ENCODE measurements at regions not wholly inside any gene's neighbourhood (a gene's known extent, or its start where the extent isn't known, plus 50 kb on each side); places are given as distances from the start of the nearest gene placed in this dataset.

DNA sequence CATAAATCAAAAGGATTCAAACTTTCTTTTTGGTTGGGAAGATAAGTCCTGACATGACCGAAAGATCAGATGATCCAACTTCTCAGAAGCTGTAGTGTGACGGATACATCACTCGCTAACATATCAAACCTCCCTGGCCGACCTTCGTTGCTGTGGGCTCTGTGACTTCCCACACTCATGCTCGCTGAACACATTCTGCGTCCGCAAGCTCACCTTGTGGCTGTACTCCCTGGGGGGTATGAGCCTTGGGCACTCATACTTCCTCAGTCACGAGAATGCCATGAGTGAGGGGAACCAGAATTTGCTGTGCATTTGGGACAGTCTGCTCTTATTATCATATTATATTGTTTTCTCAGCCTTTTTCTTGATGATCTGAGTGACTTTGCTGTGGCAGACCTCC is 105.4 kb downstream of the RWDD3 start:
- TF ChIP-seq, protein P1, sequence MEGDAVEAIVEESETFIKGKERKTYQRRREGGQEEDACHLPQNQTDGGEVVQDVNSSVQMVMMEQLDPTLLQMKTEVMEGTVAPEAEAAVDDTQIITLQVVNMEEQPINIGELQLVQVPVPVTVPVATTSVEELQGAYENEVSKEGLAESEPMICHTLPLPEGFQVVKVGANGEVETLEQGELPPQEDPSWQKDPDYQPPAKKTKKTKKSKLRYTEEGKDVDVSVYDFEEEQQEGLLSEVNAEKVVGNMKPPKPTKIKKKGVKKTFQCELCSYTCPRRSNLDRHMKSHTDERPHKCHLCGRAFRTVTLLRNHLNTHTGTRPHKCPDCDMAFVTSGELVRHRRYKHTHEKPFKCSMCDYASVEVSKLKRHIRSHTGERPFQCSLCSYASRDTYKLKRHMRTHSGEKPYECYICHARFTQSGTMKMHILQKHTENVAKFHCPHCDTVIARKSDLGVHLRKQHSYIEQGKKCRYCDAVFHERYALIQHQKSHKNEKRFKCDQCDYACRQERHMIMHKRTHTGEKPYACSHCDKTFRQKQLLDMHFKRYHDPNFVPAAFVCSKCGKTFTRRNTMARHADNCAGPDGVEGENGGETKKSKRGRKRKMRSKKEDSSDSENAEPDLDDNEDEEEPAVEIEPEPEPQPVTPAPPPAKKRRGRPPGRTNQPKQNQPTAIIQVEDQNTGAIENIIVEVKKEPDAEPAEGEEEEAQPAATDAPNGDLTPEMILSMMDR (IDR thresholded peaks at IDR 0.05) = no peak
- no peak for TF ChIP-seq ZFX (IDR thresholded peaks at IDR 0.05; ENCODE audit: borderline replicate concordance)
